GM23338 (cell line): ENCODE measurements at regions not wholly inside any gene's neighbourhood (a gene's known extent, or its start where the extent isn't known, plus 50 kb on each side); places are given as distances from the start of the nearest gene placed in this dataset.

ENCODE experiments used
- ATAC-seq: fragments of 200-7000 bp; cut with Tn5 transposase; 3 replicates; pipeline ENCODE4 v1.9.1; 2020
- DNase-seq: peaks from one replicate; pipeline ENCODE4 v3.0.0-alpha.2; 2015; ENCODE audit warnings: low spot score
- H2AFZ ChIP-seq: fragments of 200-600 bp; sonication (generic); 2 replicates; pipeline ENCODE4 v1.8.0; 2016; ENCODE audit warnings: antibody characterized with exemption, mild to moderate bottlenecking, moderate library complexity
- H3F3A ChIP-seq: fragments of 200-600 bp; sonication (generic); replicated peaks from 2 replicates; pipeline ENCODE4 v1.8.0; 2017; ENCODE audit warnings: antibody characterized with exemption, mixed run types, low read depth
- H3K27ac ChIP-seq: fragments of 200-600 bp; sonication (generic); 2 replicates; pipeline ENCODE4 v1.6.1; 2016; ENCODE audit warnings: low read depth
- H3K27me3 ChIP-seq: fragments of 200-600 bp; sonication (generic); 2 replicates; pipeline ENCODE4 v1.8.0; 2016; ENCODE audit warnings: mild to moderate bottlenecking, mixed run types, moderate library complexity; ENCODE audit not compliant: insufficient read depth
- H3K36me3 ChIP-seq: fragments of 200-600 bp; sonication (generic); 2 replicates; pipeline ENCODE4 v1.8.0; 2016; ENCODE audit warnings: mild to moderate bottlenecking; ENCODE audit not compliant: insufficient read depth
- H3K4me1 ChIP-seq: fragments of 200-600 bp; sonication (generic); 2 replicates; pipeline ENCODE4 v1.8.0; 2016; ENCODE audit warnings: mild to moderate bottlenecking, moderate library complexity; ENCODE audit not compliant: insufficient read depth
- H3K4me2 ChIP-seq: fragments of 200-600 bp; sonication (generic); 2 replicates; pipeline ENCODE4 v1.7.1; 2017; ENCODE audit warnings: mixed run types
- H3K4me3 ChIP-seq: fragments of 200-600 bp; sonication (generic); 2 replicates; pipeline ENCODE4 v1.6.1; 2016; ENCODE audit warnings: mixed run types
- H3K79me2 ChIP-seq: fragments of 200-600 bp; sonication (generic); replicated peaks from 2 replicates; pipeline ENCODE4 v1.8.0; 2017; ENCODE audit warnings: mild to moderate bottlenecking; ENCODE audit not compliant: insufficient read depth
- H3K9me2 ChIP-seq: fragments of 200-600 bp; sonication (generic); 2 replicates; pipeline ENCODE4 v1.8.0; 2017; ENCODE audit not compliant: insufficient read depth
- H4K20me1 ChIP-seq: fragments of 200-600 bp; sonication (generic); replicated peaks from 2 replicates; pipeline ENCODE4 v1.8.0; 2017; ENCODE audit warnings: mild to moderate bottlenecking; ENCODE audit not compliant: insufficient read depth
- H3K27ac Mint-ChIP-seq: 2 replicates; pipeline ENCODE4 v1.8.0; 2020; ENCODE audit warnings: inconsistent platforms, mild to moderate bottlenecking, moderate library complexity, mixed read lengths
- H3K27me3 Mint-ChIP-seq: 3 replicates; pipeline ENCODE4 v1.8.0; 2022; ENCODE audit warnings: low read depth, mild to moderate bottlenecking, moderate library complexity, mixed read lengths, inconsistent platforms; ENCODE audit not compliant: insufficient read depth, poor library complexity
- H3K36me3 Mint-ChIP-seq: 3 replicates; pipeline ENCODE4 v1.8.0; 2021; ENCODE audit warnings: low read depth, mild to moderate bottlenecking, inconsistent platforms, moderate library complexity, mixed read lengths
- H3K4me1 Mint-ChIP-seq: 3 replicates; pipeline ENCODE4 v1.8.0; 2020; ENCODE audit warnings: mild to moderate bottlenecking, inconsistent platforms, mixed read lengths
- H3K4me3 Mint-ChIP-seq: 3 replicates; pipeline ENCODE4 v1.8.0; 2021; ENCODE audit warnings: moderate library complexity, mild to moderate bottlenecking, inconsistent platforms, mixed read lengths
- H3K9me3 Mint-ChIP-seq: 3 replicates; pipeline ENCODE4 v1.8.0; 2020; ENCODE audit warnings: moderate library complexity, mild to moderate bottlenecking, inconsistent platforms, mixed read lengths
- CREB1 ChIP-seq: fragments of 250-450 bp; sonication (Bioruptor Pico); IDR thresholded peaks from 2 replicates; pipeline ENCODE4 v1.5.0; 2020; ENCODE audit warnings: low read depth, mild to moderate bottlenecking, moderate library complexity
- EZH2 ChIP-seq: fragments of 200-600 bp; sonication (generic); IDR thresholded peaks from one replicate; pipeline ENCODE4 v1.8.0; 2017; ENCODE audit warnings: antibody characterized with exemption, mild to moderate bottlenecking, low read depth; ENCODE audit not compliant: unreplicated experiment
- EZH2phosphoT487 ChIP-seq: fragments of 200-600 bp; sonication (generic); IDR thresholded peaks from one replicate; pipeline ENCODE4 v1.8.1; 2018; ENCODE audit warnings: antibody characterized with exemption; ENCODE audit not compliant: unreplicated experiment
- JUNB ChIP-seq: IDR thresholded peaks from one replicate; pipeline ENCODE4 v1.6.1; 2016; ENCODE audit warnings: antibody characterized with exemption; ENCODE audit not compliant: unreplicated experiment
- NANOG ChIP-seq: IDR thresholded peaks from 2 replicates; pipeline ENCODE4 v1.6.1; 2016; ENCODE audit warnings: antibody characterized with exemption, borderline replicate concordance
- POLR2AphosphoS5 ChIP-seq: IDR thresholded peaks from 2 replicates; pipeline ENCODE4 v1.6.1; 2016; ENCODE audit warnings: antibody characterized with exemption, low read depth
- STAT1 ChIP-seq: IDR thresholded peaks from one replicate; pipeline ENCODE4 v1.6.1; 2016; ENCODE audit warnings: antibody characterized with exemption; ENCODE audit not compliant: unreplicated experiment
- ZNF114 ChIP-seq: fragments of 250-450 bp; sonication (Bioruptor Pico); IDR thresholded peaks from 2 replicates; pipeline ENCODE4 v1.5.0; 2020; ENCODE audit warnings: mild to moderate bottlenecking, moderate library complexity
- ZNF331 ChIP-seq: fragments of 250-450 bp; sonication (Bioruptor Pico); IDR thresholded peaks from 2 replicates; pipeline ENCODE4 v1.5.0; 2020; ENCODE audit warnings: low read depth, mild to moderate bottlenecking, moderate library complexity
- TF ChIP-seq, protein P1 (sequence below), 2 experiments: fragments of 200-600 bp in 1 of 2; sonication (generic) in 1 of 2; conservative IDR thresholded peaks; 2 replicates each; pipeline versions ENCODE4 v1.5.1 to v1.6.1; 2016 to 2017; ENCODE audit warnings: antibody characterized with exemption in 2 of 2, low read depth in 2 of 2, mild to moderate bottlenecking in 2 of 2, moderate library complexity in 1 of 2
- TF ChIP-seq, protein P2 (sequence below): fragments of 250-450 bp; sonication (Bioruptor Pico); IDR thresholded peaks from 2 replicates; pipeline ENCODE4 v1.5.0; 2020; ENCODE audit warnings: mild to moderate bottlenecking, moderate library complexity
- TF ChIP-seq, protein P3 (sequence below): IDR thresholded peaks from 2 replicates; pipeline ENCODE4 v1.6.1; 2016; ENCODE audit warnings: antibody characterized with exemption
- TF ChIP-seq, protein P4 (sequence below): IDR thresholded peaks from one replicate; pipeline ENCODE4 v1.6.1; 2018; ENCODE audit warnings: antibody characterized with exemption; ENCODE audit not compliant: unreplicated experiment

DNA sequence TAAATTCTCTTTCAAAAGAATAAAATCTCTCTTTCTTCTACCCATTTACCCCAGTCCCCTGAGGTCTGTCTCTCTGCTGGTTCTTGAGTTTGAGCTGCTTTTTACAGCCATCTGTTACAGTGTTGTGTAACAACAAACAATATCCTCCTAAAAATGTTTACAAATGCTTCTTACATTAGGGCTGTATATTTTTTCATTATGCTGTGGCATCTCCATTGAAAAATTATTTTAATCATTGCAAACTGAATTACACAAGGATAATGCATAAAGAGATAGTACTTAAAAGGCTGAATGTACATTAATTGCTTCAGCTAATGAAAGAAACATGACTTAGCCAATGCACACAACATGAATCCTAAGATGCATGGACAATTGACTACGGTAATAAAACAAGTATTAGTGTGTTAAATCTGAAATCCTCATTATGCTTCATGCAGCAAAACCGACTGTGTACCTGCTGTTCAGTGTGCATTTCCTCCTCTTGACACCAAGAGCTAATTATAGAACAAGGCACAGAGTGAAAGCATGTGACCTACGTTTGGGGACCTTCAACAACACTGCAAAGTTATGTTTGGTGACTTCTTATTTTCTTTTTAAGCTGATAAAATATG, 181.7 kb upstream of the RHOBTB1 start:
- H3F3A ChIP-seq: no peaks in the 10 kb centered on the region
- H3K9me2 ChIP-seq: peaks cover 3% of the 10 kb centered on the region; the same call in 1 of the 2 replicates
- H2AFZ ChIP-seq: peak overlapping the region; percentile 87; the same call in 1 of the 2 replicates
- Mint-ChIP-seq H3K27ac (no peak overlapping the region), H3K27me3 (peaks cover 2% of the 10 kb centered on the region), H3K4me3 (no peak overlapping the region), H3K36me3 (no peaks in the 10 kb centered on the region), H3K9me3 (no peaks in the 10 kb centered on the region), H3K4me1 (peaks cover 2% of the 10 kb centered on the region; the same call in 1 of the 3 replicates)
- no peak overlapping the region for H3K27ac ChIP-seq
- no peaks in the 10 kb centered on the region for H3K27me3 ChIP-seq
- H4K20me1 ChIP-seq: no peaks in the 10 kb centered on the region
- no peak for DNase-seq
- TF ChIP-seq, protein P1, sequence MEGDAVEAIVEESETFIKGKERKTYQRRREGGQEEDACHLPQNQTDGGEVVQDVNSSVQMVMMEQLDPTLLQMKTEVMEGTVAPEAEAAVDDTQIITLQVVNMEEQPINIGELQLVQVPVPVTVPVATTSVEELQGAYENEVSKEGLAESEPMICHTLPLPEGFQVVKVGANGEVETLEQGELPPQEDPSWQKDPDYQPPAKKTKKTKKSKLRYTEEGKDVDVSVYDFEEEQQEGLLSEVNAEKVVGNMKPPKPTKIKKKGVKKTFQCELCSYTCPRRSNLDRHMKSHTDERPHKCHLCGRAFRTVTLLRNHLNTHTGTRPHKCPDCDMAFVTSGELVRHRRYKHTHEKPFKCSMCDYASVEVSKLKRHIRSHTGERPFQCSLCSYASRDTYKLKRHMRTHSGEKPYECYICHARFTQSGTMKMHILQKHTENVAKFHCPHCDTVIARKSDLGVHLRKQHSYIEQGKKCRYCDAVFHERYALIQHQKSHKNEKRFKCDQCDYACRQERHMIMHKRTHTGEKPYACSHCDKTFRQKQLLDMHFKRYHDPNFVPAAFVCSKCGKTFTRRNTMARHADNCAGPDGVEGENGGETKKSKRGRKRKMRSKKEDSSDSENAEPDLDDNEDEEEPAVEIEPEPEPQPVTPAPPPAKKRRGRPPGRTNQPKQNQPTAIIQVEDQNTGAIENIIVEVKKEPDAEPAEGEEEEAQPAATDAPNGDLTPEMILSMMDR (conservative IDR thresholded peaks at IDR 0.05; ENCODE audit: low read depth in 2 of 2): no peak
- no peak for TF ChIP-seq JUNB
- no peak for TF ChIP-seq EZH2
- TF ChIP-seq STAT1: no peak
- TF ChIP-seq CREB1 (CRISPR knock-in tag): no peak
- TF ChIP-seq, protein P2, sequence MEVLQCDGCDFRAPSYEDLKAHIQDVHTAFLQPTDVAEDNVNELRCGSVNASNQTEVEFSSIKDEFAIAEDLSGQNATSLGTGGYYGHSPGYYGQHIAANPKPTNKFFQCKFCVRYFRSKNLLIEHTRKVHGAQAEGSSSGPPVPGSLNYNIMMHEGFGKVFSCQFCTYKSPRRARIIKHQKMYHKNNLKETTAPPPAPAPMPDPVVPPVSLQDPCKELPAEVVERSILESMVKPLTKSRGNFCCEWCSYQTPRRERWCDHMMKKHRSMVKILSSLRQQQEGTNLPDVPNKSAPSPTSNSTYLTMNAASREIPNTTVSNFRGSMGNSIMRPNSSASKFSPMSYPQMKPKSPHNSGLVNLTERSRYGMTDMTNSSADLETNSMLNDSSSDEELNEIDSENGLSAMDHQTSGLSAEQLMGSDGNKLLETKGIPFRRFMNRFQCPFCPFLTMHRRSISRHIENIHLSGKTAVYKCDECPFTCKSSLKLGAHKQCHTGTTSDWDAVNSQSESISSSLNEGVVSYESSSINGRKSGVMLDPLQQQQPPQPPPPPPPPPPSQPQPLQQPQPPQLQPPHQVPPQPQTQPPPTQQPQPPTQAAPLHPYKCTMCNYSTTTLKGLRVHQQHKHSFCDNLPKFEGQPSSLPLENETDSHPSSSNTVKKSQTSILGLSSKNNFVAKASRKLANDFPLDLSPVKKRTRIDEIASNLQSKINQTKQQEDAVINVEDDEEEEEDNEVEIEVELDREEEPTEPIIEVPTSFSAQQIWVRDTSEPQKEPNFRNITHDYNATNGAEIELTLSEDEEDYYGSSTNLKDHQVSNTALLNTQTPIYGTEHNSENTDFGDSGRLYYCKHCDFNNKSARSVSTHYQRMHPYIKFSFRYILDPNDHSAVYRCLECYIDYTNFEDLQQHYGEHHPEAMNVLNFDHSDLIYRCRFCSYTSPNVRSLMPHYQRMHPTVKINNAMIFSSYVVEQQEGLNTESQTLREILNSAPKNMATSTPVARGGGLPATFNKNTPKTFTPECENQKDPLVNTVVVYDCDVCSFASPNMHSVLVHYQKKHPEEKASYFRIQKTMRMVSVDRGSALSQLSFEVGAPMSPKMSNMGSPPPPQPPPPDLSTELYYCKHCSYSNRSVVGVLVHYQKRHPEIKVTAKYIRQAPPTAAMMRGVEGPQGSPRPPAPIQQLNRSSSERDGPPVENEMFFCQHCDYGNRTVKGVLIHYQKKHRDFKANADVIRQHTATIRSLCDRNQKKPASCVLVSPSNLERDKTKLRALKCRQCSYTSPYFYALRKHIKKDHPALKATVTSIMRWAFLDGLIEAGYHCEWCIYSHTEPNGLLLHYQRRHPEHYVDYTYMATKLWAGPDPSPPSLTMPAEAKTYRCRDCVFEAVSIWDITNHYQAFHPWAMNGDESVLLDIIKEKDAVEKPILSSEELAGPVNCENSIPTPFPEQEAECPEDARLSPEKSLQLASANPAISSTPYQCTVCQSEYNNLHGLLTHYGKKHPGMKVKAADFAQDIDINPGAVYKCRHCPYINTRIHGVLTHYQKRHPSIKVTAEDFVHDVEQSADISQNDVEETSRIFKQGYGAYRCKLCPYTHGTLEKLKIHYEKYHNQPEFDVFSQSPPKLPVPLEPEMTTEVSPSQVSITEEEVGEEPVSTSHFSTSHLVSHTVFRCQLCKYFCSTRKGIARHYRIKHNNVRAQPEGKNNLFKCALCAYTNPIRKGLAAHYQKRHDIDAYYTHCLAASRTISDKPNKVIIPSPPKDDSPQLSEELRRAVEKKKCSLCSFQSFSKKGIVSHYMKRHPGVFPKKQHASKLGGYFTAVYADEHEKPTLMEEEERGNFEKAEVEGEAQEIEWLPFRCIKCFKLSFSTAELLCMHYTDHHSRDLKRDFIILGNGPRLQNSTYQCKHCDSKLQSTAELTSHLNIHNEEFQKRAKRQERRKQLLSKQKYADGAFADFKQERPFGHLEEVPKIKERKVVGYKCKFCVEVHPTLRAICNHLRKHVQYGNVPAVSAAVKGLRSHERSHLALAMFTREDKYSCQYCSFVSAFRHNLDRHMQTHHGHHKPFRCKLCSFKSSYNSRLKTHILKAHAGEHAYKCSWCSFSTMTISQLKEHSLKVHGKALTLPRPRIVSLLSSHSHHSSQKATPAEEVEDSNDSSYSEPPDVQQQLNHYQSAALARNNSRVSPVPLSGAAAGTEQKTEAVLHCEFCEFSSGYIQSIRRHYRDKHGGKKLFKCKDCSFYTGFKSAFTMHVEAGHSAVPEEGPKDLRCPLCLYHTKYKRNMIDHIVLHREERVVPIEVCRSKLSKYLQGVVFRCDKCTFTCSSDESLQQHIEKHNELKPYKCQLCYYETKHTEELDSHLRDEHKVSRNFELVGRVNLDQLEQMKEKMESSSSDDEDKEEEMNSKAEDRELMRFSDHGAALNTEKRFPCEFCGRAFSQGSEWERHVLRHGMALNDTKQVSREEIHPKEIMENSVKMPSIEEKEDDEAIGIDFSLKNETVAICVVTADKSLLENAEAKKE (CRISPR knock-in tag): no peak
- TF ChIP-seq, protein P3, sequence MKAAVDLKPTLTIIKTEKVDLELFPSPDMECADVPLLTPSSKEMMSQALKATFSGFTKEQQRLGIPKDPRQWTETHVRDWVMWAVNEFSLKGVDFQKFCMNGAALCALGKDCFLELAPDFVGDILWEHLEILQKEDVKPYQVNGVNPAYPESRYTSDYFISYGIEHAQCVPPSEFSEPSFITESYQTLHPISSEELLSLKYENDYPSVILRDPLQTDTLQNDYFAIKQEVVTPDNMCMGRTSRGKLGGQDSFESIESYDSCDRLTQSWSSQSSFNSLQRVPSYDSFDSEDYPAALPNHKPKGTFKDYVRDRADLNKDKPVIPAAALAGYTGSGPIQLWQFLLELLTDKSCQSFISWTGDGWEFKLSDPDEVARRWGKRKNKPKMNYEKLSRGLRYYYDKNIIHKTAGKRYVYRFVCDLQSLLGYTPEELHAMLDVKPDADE: no peak
- TF ChIP-seq NANOG: no peak
- TF ChIP-seq POLR2AphosphoS5: no peak
- no peak for TF ChIP-seq ZNF114 (CRISPR knock-in tag)
- no peak for TF ChIP-seq ZNF331 (CRISPR knock-in tag)
- TF ChIP-seq, protein P4, sequence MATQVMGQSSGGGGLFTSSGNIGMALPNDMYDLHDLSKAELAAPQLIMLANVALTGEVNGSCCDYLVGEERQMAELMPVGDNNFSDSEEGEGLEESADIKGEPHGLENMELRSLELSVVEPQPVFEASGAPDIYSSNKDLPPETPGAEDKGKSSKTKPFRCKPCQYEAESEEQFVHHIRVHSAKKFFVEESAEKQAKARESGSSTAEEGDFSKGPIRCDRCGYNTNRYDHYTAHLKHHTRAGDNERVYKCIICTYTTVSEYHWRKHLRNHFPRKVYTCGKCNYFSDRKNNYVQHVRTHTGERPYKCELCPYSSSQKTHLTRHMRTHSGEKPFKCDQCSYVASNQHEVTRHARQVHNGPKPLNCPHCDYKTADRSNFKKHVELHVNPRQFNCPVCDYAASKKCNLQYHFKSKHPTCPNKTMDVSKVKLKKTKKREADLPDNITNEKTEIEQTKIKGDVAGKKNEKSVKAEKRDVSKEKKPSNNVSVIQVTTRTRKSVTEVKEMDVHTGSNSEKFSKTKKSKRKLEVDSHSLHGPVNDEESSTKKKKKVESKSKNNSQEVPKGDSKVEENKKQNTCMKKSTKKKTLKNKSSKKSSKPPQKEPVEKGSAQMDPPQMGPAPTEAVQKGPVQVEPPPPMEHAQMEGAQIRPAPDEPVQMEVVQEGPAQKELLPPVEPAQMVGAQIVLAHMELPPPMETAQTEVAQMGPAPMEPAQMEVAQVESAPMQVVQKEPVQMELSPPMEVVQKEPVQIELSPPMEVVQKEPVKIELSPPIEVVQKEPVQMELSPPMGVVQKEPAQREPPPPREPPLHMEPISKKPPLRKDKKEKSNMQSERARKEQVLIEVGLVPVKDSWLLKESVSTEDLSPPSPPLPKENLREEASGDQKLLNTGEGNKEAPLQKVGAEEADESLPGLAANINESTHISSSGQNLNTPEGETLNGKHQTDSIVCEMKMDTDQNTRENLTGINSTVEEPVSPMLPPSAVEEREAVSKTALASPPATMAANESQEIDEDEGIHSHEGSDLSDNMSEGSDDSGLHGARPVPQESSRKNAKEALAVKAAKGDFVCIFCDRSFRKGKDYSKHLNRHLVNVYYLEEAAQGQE: no peak
- TF ChIP-seq EZH2phosphoT487: no peak
- no peak overlapping the region for H3K4me3 ChIP-seq
- ATAC-seq: no peak
- no peak overlapping the region for H3K4me2 ChIP-seq
- H3K4me1 ChIP-seq: no peaks in the 10 kb centered on the region
- no peaks in the 10 kb centered on the region for H3K79me2 ChIP-seq
- no peaks in the 10 kb centered on the region for H3K36me3 ChIP-seq
